Upper lobe of left lung (tissue), 4 donors: ENCODE measurements at regions not wholly inside any gene's neighbourhood (a gene's known extent, or its start where the extent isn't known, plus 50 kb on each side); places are given as distances from the start of the nearest gene placed in this dataset.

Experiments
- CTCF ChIP-seq, 6 experiments: fragments of 450-650 bp in 4 of 6; fragments of 200-600 bp in 2 of 6; sonication (generic) in 2 of 6; IDR thresholded peaks; one replicate each; pipeline ENCODE4 v1.5.1; 2016 to 2019; ENCODE audit warnings: antibody characterized with exemption in 6 of 6
- EP300 ChIP-seq, 4 donors: sonication (generic); formaldehyde crosslinking; IDR thresholded peaks; one replicate each; pipeline ENCODE4 v1.5.1; 2017; ENCODE audit warnings: antibody characterized with exemption in 4 of 4, control low read depth in 2 of 4
- POLR2A ChIP-seq, 4 donors: fragments of 450-650 bp; IDR thresholded peaks; one replicate each; pipeline ENCODE4 v1.5.1; 2016 to 2017; ENCODE audit warnings: antibody characterized with exemption in 4 of 4, mild to moderate bottlenecking in 2 of 4
- POLR2AphosphoS5 ChIP-seq, 2 donors: sonication (generic); formaldehyde crosslinking; IDR thresholded peaks; one replicate each; pipeline ENCODE4 v1.5.1; 2017; ENCODE audit warnings: antibody characterized with exemption in 2 of 2

- TF ChIP-seq CTCF (IDR thresholded peaks at IDR 0.05) (no peak), POLR2A (IDR thresholded peaks at IDR 0.05) (no peak), EP300 (IDR thresholded peaks at IDR 0.05) (no peak), POLR2AphosphoS5 (IDR thresholded peaks at IDR 0.05) (no peak)
These were observed 673.8 kb upstream of the FANCL start for GRCh38 chr2:58914733-58915505.
